ENCODE measurements at regions not wholly inside any gene's neighbourhood (a gene's known extent, or its start where the extent isn't known, plus 50 kb on each side); places are given as distances from the start of the nearest gene placed in this dataset.

DNA sequence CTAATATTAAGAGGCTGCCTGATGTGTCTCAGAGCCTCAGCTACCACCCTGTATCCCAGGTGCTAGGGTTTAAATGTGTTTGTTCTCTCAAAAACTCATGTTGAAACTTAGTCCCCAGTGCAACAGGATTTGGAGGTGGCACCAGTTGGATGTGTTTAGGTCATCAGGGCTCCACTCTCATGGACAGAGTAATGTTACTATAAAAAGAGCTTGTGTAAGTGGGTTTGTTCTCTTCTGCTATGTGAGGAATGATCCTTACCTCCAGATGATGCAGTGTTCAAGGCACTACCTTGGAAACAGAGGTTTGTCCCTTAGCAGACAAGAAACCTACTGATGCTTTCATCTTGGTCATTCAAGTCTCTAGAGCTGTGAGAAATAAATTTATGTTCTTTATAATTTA lies 164.9 kb upstream of the EPHA7 start:
- H3K36me3 ChIP-seq (ENCODE audit: control insufficient read depth, insufficient read depth, low read length) = no peaks in the 10 kb centered on the region
- H3K4me3 ChIP-seq (ENCODE audit: low read depth, low read length) = no peak overlapping the region
- no peaks in the 10 kb centered on the region for H3K79me2 ChIP-seq
- no peaks in the 10 kb centered on the region for H3K9me3 ChIP-seq (ENCODE audit: control insufficient read depth, low read length)
- no peak overlapping the region for H3K27ac ChIP-seq
- H3K4me2 ChIP-seq (ENCODE audit: low read length) = no peak overlapping the region
- H3K27me3 ChIP-seq (ENCODE audit: control insufficient read depth, insufficient read depth, low read length) = no peaks in the 10 kb centered on the region
- TF ChIP-seq, protein P1, sequence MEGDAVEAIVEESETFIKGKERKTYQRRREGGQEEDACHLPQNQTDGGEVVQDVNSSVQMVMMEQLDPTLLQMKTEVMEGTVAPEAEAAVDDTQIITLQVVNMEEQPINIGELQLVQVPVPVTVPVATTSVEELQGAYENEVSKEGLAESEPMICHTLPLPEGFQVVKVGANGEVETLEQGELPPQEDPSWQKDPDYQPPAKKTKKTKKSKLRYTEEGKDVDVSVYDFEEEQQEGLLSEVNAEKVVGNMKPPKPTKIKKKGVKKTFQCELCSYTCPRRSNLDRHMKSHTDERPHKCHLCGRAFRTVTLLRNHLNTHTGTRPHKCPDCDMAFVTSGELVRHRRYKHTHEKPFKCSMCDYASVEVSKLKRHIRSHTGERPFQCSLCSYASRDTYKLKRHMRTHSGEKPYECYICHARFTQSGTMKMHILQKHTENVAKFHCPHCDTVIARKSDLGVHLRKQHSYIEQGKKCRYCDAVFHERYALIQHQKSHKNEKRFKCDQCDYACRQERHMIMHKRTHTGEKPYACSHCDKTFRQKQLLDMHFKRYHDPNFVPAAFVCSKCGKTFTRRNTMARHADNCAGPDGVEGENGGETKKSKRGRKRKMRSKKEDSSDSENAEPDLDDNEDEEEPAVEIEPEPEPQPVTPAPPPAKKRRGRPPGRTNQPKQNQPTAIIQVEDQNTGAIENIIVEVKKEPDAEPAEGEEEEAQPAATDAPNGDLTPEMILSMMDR (IDR thresholded peaks at IDR 0.05) = no peak
- no peaks in the 10 kb centered on the region for H3K4me1 ChIP-seq
- H2AFZ ChIP-seq = no peak overlapping the region
- no peak overlapping the region for H3K9ac ChIP-seq

DNA sequence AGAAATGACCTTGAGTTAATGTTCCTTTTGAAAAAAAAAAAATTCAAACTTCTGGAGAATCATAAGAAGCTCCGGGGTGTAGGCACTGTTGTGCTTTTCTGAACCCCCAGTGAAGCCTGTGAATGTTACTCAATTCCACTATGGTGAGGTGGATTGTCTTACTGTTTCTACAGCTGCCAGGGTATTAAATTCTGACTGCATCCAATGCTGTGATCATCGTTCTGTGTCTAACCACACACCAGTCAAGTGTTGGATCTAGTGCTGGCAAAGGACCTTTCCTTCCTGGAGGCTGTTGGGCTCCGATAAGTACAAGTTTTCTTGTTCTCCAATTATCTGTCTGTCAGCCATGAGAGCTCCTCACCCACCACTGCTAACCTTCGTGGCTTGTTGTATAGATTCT lies 162.0 kb upstream of the EPHA7 start:
- Histone ChIP-seq H3K36me3 (ENCODE audit: control insufficient read depth, insufficient read depth, low read length) (no peaks in the 10 kb centered on the region), H3K9me3 (ENCODE audit: control insufficient read depth, low read length) (no peaks in the 10 kb centered on the region), H3K4me3 (ENCODE audit: low read depth, low read length) (no peak overlapping the region), H3K79me2 (no peaks in the 10 kb centered on the region), H3K27ac (no peak overlapping the region), H3K4me2 (ENCODE audit: low read length) (no peak overlapping the region), H3K27me3 (ENCODE audit: control insufficient read depth, insufficient read depth, low read length) (no peaks in the 10 kb centered on the region), H3K9ac (no peak overlapping the region), H2AFZ (no peak overlapping the region), H3K4me1 (no peaks in the 10 kb centered on the region)
- TF ChIP-seq, protein P1 (IDR thresholded peaks at IDR 0.05) = no peak

DNA sequence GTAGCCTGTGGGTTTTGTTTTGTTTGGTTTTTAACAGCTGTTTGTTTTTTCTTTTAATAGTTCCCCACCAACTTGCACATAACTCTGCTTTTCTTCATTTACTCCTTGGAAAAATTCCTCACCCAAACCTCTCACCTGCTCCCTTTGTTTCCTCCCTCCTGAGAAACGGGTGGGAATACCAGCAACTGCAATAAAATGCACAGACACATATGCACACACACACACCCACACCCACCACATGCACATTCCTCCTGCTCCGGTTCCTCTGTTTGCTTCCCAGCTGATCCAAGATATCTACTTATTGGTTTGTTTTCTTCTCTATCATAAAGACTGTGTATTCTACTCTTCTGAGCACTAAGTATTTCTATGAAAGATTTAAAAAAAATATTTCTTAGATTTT lies 161.1 kb upstream of the EPHA7 start:
- H3K27me3 ChIP-seq (ENCODE audit: control insufficient read depth, insufficient read depth, low read length) = no peaks in the 10 kb centered on the region
- no peaks in the 10 kb centered on the region for H3K36me3 ChIP-seq (ENCODE audit: control insufficient read depth, insufficient read depth, low read length)
- no peak overlapping the region for H3K4me3 ChIP-seq (ENCODE audit: low read depth, low read length)
- H3K4me2 ChIP-seq (ENCODE audit: low read length) = no peak overlapping the region
- no peaks in the 10 kb centered on the region for H3K79me2 ChIP-seq
- H3K27ac ChIP-seq = no peak overlapping the region
- TF ChIP-seq, protein P1 (IDR thresholded peaks at IDR 0.05) = no peak
- H2AFZ ChIP-seq = no peak overlapping the region
- no peaks in the 10 kb centered on the region for H3K9me3 ChIP-seq (ENCODE audit: control insufficient read depth, low read length)
- H3K4me1 ChIP-seq = no peaks in the 10 kb centered on the region
- no peak overlapping the region for H3K9ac ChIP-seq

GRCh38 chr6:93575495-93576267 lies 156.3 kb upstream of the EPHA7 start:
- no peaks in the 10 kb centered on the region for H3K36me3 ChIP-seq (ENCODE audit: control insufficient read depth, insufficient read depth, low read length)
- peaks cover 4% of the 10 kb centered on the region for H3K4me1 ChIP-seq

More at GRCh38 chr6:93575495-93576267, 156.3 kb upstream of the EPHA7 start:
- Histone ChIP-seq H3K9ac (no peak overlapping the region), H3K27ac (no peak overlapping the region), H3K4me3 (ENCODE audit: low read depth, low read length) (no peak overlapping the region), H3K27me3 (ENCODE audit: control insufficient read depth, insufficient read depth, low read length) (no peaks in the 10 kb centered on the region), H3K4me2 (ENCODE audit: low read length) (no peak overlapping the region), H2AFZ (no peak overlapping the region), H3K9me3 (ENCODE audit: control insufficient read depth, low read length) (no peaks in the 10 kb centered on the region), H3K79me2 (no peaks in the 10 kb centered on the region)
- TF ChIP-seq, protein P1 (IDR thresholded peaks at IDR 0.05) = no peak
